WTC11 (cell line): ENCODE measurements at regions not wholly inside any gene's neighbourhood (a gene's known extent, or its start where the extent isn't known, plus 50 kb on each side); places are given as distances from the start of the nearest gene placed in this dataset.

ENCODE experiments used
- ATAC-seq: fragments of 200-7000 bp; cut with Tn5 transposase; 2 replicates; pipeline ENCODE4 v1.10.0; 2021; ENCODE audit warnings: mild to moderate bottlenecking, moderate library complexity
- CTCF ChIA-PET: fragments of 300-600 bp; sonication (Branson Sonifier 250); formaldehyde crosslinking; loops from one replicate; lab custom pipeline; 2021; ENCODE audit warnings: antibody characterized with exemption; lab: Charles Lee
- POLR2A ChIA-PET: fragments of 350-600 bp; sonication (Branson Sonifier 250); formaldehyde crosslinking; loops from one replicate; lab custom pipeline; 2021; ENCODE audit warnings: antibody characterized with exemption; lab: Charles Lee
- DNase-seq: peaks from one replicate; pipeline ENCODE4 v3.0.0; 2021; ENCODE audit warnings: low spot score
- H3K27ac Mint-ChIP-seq: 2 replicates; pipeline ENCODE4 v1.8.0; 2021; ENCODE audit warnings: mixed read lengths
- H3K27me3 Mint-ChIP-seq: 2 replicates; pipeline ENCODE4 v1.8.0; 2021; ENCODE audit warnings: low read depth, mild to moderate bottlenecking, moderate library complexity, mixed read lengths
- H3K36me3 Mint-ChIP-seq: 2 replicates; pipeline ENCODE4 v1.8.0; 2021; ENCODE audit warnings: mixed read lengths
- H3K4me1 Mint-ChIP-seq: 2 replicates; pipeline ENCODE4 v1.8.0; 2022; ENCODE audit warnings: mixed read lengths
- H3K4me3 Mint-ChIP-seq: 2 replicates; pipeline ENCODE4 v1.8.0; 2021; ENCODE audit warnings: mild to moderate bottlenecking, moderate library complexity, mixed read lengths
- H3K9me3 Mint-ChIP-seq: 2 replicates; pipeline ENCODE4 v1.8.0; 2021; ENCODE audit warnings: mixed read lengths
- ESRRA ChIP-seq: sonication (generic); formaldehyde crosslinking; IDR thresholded peaks from 2 replicates; pipeline ENCODE4 v1.8.1; 2022; ENCODE audit warnings: mild to moderate bottlenecking, missing genetic modification reagents, borderline replicate concordance
- FOXP1 ChIP-seq: sonication (generic); formaldehyde crosslinking; IDR thresholded peaks from 2 replicates; pipeline ENCODE4 v1.8.0; 2022; ENCODE audit warnings: missing genetic modification reagents, mild to moderate bottlenecking, moderate library complexity, borderline replicate concordance
- JUN ChIP-seq: sonication (generic); formaldehyde crosslinking; IDR thresholded peaks from 2 replicates; pipeline ENCODE4 v1.8.0; 2023; ENCODE audit warnings: mild to moderate bottlenecking, missing genetic modification reagents
- NFE2L1 ChIP-seq: sonication (generic); formaldehyde crosslinking; IDR thresholded peaks from 2 replicates; pipeline ENCODE4 v1.8.1; 2023; ENCODE audit warnings: missing genetic modification reagents
- OVOL2 ChIP-seq: fragments of 250-450 bp; sonication (Bioruptor Pico); IDR thresholded peaks from 2 replicates; pipeline ENCODE4 v1.9.0; 2021; ENCODE audit warnings: mild to moderate bottlenecking, borderline replicate concordance
- TEAD4 ChIP-seq: sonication (generic); formaldehyde crosslinking; IDR thresholded peaks from 2 replicates; pipeline ENCODE4 v1.8.0; 2022; ENCODE audit warnings: mild to moderate bottlenecking, missing genetic modification reagents
- ZNF121 ChIP-seq: sonication (generic); formaldehyde crosslinking; IDR thresholded peaks from 2 replicates; pipeline ENCODE4 v1.8.0; 2023; ENCODE audit warnings: missing genetic modification reagents
- TF ChIP-seq, protein P1 (sequence below): fragments of 250-450 bp; sonication (Bioruptor Pico); IDR thresholded peaks from 2 replicates; pipeline ENCODE4 v1.9.0; 2021; ENCODE audit warnings: mild to moderate bottlenecking, borderline replicate concordance
- TF ChIP-seq, protein P2 (sequence below): sonication (generic); formaldehyde crosslinking; IDR thresholded peaks from 2 replicates; pipeline ENCODE4 v1.8.1; 2023; ENCODE audit warnings: mild to moderate bottlenecking, missing genetic modification reagents
- TF ChIP-seq, protein P3 (sequence below): sonication (generic); formaldehyde crosslinking; IDR thresholded peaks from 2 replicates; pipeline ENCODE4 v1.8.1; 2023; ENCODE audit warnings: mild to moderate bottlenecking, missing genetic modification reagents, borderline replicate concordance
- TF ChIP-seq, protein P4 (sequence below): sonication (generic); formaldehyde crosslinking; IDR thresholded peaks from 2 replicates; pipeline ENCODE4 v1.8.1; 2022; ENCODE audit warnings: missing genetic modification reagents, borderline replicate concordance
- TF ChIP-seq, protein P5 (sequence below): fragments of 200-600 bp; IDR thresholded peaks from 2 replicates; pipeline ENCODE4 v1.8.0; 2022; ENCODE audit warnings: antibody characterized with exemption
- TF ChIP-seq, protein P6 (sequence below): sonication (generic); formaldehyde crosslinking; IDR thresholded peaks from 2 replicates; pipeline ENCODE4 v1.8.0; 2022; ENCODE audit warnings: mild to moderate bottlenecking, missing genetic modification reagents
- TF ChIP-seq, protein P7 (sequence below): sonication (generic); formaldehyde crosslinking; IDR thresholded peaks from 2 replicates; pipeline ENCODE4 v1.8.0; 2022; ENCODE audit warnings: mild to moderate bottlenecking, missing genetic modification reagents
- TF ChIP-seq, protein P8 (sequence below): sonication (generic); formaldehyde crosslinking; IDR thresholded peaks from 2 replicates; pipeline ENCODE4 v1.8.1; 2022; ENCODE audit warnings: low read depth, missing genetic modification reagents, borderline replicate concordance

DNA sequence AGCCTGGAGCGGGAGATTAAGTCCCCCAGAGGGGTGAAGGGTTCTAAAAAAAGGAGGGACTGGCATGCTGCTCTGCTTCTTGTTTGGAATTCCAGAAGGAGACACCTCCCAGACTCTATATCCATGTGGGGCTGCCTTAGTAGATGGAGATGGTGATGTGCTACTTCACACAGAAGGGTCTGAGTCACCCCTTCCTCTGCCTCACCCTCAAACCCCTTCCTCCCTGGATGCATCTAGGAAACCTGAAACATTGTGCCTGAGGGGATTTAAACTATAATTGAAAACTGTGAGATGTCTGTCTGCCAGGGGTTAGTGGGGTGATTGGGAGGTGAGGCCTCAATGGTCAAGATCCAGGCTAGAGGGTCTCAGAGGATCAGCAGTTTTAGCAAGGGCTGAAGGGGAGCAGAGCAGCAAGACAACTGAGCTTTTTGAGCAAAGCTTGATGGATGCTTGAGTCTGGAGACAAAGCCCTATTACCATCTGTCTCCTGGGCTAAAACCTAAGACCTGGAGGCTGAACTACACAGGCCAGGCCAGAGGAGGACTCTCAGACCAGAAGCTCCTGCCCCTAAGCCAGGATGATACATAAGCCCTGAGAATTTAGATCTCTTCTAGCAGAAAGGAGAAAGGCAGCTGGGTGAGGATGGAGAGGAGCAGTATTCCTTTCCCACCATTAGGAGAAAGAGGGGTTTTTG lies 314.7 kb upstream of the ATP2B1 start (continued):
- TF ChIP-seq, protein P1, sequence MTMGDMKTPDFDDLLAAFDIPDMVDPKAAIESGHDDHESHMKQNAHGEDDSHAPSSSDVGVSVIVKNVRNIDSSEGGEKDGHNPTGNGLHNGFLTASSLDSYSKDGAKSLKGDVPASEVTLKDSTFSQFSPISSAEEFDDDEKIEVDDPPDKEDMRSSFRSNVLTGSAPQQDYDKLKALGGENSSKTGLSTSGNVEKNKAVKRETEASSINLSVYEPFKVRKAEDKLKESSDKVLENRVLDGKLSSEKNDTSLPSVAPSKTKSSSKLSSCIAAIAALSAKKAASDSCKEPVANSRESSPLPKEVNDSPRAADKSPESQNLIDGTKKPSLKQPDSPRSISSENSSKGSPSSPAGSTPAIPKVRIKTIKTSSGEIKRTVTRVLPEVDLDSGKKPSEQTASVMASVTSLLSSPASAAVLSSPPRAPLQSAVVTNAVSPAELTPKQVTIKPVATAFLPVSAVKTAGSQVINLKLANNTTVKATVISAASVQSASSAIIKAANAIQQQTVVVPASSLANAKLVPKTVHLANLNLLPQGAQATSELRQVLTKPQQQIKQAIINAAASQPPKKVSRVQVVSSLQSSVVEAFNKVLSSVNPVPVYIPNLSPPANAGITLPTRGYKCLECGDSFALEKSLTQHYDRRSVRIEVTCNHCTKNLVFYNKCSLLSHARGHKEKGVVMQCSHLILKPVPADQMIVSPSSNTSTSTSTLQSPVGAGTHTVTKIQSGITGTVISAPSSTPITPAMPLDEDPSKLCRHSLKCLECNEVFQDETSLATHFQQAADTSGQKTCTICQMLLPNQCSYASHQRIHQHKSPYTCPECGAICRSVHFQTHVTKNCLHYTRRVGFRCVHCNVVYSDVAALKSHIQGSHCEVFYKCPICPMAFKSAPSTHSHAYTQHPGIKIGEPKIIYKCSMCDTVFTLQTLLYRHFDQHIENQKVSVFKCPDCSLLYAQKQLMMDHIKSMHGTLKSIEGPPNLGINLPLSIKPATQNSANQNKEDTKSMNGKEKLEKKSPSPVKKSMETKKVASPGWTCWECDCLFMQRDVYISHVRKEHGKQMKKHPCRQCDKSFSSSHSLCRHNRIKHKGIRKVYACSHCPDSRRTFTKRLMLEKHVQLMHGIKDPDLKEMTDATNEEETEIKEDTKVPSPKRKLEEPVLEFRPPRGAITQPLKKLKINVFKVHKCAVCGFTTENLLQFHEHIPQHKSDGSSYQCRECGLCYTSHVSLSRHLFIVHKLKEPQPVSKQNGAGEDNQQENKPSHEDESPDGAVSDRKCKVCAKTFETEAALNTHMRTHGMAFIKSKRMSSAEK (CRISPR knock-in tag), result no peak
- TF ChIP-seq, protein P2, sequence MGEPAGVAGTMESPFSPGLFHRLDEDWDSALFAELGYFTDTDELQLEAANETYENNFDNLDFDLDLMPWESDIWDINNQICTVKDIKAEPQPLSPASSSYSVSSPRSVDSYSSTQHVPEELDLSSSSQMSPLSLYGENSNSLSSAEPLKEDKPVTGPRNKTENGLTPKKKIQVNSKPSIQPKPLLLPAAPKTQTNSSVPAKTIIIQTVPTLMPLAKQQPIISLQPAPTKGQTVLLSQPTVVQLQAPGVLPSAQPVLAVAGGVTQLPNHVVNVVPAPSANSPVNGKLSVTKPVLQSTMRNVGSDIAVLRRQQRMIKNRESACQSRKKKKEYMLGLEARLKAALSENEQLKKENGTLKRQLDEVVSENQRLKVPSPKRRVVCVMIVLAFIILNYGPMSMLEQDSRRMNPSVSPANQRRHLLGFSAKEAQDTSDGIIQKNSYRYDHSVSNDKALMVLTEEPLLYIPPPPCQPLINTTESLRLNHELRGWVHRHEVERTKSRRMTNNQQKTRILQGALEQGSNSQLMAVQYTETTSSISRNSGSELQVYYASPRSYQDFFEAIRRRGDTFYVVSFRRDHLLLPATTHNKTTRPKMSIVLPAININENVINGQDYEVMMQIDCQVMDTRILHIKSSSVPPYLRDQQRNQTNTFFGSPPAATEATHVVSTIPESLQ, result no peak

DNA sequence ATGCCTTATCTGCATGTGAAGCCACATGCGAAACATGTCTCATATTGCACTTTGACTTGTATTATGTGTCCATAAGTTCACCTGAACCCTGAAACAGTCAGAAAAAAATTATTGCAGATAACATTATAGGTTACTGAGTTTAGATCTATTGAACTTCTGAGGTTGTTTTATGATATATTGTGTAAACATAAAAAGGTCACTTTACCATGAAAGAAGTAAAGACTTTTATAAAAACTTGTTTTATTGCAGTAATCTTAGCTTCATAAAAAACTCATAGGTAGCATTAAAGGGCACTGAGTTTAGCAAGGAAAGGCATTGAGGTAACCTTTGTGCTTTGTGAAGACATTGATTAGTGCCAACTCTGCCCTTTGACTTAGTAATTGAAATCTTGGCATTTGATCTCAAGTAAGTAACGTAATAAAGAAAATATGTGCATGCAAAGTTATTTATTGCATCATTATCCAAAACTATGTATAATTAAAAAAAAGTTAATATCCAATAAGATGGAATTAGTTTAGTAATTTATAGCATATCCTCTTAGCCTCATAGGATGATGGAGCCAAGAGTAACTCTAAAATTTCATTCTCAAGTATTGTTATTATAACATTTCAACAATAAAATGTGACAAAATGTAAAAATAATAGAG lies 313.3 kb upstream of the ATP2B1 start:
- CTCF ChIA-PET, result no interaction called here
- H3K36me3 Mint-ChIP-seq, result no peaks in the 10 kb centered on the region
- H3K4me1 Mint-ChIP-seq, result peaks cover 8% of the 10 kb centered on the region; the same call in 1 of the 2 replicates
- POLR2A ChIA-PET, result no interaction called here
- no peaks in the 10 kb centered on the region for H3K9me3 Mint-ChIP-seq
- H3K4me3 Mint-ChIP-seq, result no peak overlapping the region
- ATAC-seq (no peak), DNase-seq (no peak)
- H3K27ac Mint-ChIP-seq, result no peak overlapping the region
- H3K27me3 Mint-ChIP-seq, result no peaks in the 10 kb centered on the region
- TF ChIP-seq, protein P3, sequence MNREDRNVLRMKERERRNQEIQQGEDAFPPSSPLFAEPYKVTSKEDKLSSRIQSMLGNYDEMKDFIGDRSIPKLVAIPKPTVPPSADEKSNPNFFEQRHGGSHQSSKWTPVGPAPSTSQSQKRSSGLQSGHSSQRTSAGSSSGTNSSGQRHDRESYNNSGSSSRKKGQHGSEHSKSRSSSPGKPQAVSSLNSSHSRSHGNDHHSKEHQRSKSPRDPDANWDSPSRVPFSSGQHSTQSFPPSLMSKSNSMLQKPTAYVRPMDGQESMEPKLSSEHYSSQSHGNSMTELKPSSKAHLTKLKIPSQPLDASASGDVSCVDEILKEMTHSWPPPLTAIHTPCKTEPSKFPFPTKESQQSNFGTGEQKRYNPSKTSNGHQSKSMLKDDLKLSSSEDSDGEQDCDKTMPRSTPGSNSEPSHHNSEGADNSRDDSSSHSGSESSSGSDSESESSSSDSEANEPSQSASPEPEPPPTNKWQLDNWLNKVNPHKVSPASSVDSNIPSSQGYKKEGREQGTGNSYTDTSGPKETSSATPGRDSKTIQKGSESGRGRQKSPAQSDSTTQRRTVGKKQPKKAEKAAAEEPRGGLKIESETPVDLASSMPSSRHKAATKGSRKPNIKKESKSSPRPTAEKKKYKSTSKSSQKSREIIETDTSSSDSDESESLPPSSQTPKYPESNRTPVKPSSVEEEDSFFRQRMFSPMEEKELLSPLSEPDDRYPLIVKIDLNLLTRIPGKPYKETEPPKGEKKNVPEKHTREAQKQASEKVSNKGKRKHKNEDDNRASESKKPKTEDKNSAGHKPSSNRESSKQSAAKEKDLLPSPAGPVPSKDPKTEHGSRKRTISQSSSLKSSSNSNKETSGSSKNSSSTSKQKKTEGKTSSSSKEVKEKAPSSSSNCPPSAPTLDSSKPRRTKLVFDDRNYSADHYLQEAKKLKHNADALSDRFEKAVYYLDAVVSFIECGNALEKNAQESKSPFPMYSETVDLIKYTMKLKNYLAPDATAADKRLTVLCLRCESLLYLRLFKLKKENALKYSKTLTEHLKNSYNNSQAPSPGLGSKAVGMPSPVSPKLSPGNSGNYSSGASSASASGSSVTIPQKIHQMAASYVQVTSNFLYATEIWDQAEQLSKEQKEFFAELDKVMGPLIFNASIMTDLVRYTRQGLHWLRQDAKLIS (CRISPR knock-in tag), result no peak
- TF ChIP-seq JUN (CRISPR knock-in tag), result no peak
- TF ChIP-seq OVOL2, result no peak
- TF ChIP-seq, protein P4, sequence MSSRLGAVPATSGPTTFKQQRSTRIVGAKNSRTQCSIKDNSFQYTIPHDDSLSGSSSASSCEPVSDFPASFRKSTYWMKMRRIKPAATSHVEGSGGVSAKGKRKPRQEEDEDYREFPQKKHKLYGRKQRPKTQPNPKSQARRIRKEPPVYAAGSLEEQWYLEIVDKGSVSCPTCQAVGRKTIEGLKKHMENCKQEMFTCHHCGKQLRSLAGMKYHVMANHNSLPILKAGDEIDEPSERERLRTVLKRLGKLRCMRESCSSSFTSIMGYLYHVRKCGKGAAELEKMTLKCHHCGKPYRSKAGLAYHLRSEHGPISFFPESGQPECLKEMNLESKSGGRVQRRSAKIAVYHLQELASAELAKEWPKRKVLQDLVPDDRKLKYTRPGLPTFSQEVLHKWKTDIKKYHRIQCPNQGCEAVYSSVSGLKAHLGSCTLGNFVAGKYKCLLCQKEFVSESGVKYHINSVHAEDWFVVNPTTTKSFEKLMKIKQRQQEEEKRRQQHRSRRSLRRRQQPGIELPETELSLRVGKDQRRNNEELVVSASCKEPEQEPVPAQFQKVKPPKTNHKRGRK, result no peak
- TF ChIP-seq, protein P5, sequence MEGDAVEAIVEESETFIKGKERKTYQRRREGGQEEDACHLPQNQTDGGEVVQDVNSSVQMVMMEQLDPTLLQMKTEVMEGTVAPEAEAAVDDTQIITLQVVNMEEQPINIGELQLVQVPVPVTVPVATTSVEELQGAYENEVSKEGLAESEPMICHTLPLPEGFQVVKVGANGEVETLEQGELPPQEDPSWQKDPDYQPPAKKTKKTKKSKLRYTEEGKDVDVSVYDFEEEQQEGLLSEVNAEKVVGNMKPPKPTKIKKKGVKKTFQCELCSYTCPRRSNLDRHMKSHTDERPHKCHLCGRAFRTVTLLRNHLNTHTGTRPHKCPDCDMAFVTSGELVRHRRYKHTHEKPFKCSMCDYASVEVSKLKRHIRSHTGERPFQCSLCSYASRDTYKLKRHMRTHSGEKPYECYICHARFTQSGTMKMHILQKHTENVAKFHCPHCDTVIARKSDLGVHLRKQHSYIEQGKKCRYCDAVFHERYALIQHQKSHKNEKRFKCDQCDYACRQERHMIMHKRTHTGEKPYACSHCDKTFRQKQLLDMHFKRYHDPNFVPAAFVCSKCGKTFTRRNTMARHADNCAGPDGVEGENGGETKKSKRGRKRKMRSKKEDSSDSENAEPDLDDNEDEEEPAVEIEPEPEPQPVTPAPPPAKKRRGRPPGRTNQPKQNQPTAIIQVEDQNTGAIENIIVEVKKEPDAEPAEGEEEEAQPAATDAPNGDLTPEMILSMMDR, result no peak
- TF ChIP-seq ESRRA (CRISPR knock-in tag), result no peak
- TF ChIP-seq, protein P6, sequence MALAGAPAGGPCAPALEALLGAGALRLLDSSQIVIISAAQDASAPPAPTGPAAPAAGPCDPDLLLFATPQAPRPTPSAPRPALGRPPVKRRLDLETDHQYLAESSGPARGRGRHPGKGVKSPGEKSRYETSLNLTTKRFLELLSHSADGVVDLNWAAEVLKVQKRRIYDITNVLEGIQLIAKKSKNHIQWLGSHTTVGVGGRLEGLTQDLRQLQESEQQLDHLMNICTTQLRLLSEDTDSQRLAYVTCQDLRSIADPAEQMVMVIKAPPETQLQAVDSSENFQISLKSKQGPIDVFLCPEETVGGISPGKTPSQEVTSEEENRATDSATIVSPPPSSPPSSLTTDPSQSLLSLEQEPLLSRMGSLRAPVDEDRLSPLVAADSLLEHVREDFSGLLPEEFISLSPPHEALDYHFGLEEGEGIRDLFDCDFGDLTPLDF (CRISPR knock-in tag), result no peak
- no peak for TF ChIP-seq FOXP1 (CRISPR knock-in tag)
- TF ChIP-seq, protein P7, sequence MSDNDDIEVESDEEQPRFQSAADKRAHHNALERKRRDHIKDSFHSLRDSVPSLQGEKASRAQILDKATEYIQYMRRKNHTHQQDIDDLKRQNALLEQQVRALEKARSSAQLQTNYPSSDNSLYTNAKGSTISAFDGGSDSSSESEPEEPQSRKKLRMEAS (CRISPR knock-in tag), result no peak
- no peak for TF ChIP-seq NFE2L1 (CRISPR knock-in tag)
- no peak for TF ChIP-seq ZNF121
- TF ChIP-seq TEAD4 (CRISPR knock-in tag), result no peak
- TF ChIP-seq, protein P8, sequence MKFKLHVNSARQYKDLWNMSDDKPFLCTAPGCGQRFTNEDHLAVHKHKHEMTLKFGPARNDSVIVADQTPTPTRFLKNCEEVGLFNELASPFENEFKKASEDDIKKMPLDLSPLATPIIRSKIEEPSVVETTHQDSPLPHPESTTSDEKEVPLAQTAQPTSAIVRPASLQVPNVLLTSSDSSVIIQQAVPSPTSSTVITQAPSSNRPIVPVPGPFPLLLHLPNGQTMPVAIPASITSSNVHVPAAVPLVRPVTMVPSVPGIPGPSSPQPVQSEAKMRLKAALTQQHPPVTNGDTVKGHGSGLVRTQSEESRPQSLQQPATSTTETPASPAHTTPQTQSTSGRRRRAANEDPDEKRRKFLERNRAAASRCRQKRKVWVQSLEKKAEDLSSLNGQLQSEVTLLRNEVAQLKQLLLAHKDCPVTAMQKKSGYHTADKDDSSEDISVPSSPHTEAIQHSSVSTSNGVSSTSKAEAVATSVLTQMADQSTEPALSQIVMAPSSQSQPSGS (CRISPR knock-in tag), result no peak
